GM18519 (cell line): ENCODE measurements at regions not wholly inside any gene's neighbourhood (a gene's known extent, or its start where the extent isn't known, plus 50 kb on each side); places are given as distances from the start of the nearest gene placed in this dataset.
"Not testable (repeated sequence)": the region's sequence is repeated elsewhere in the genome, so short reads cannot be mapped to it uniquely, and the experiment has no call there.

Experiments
- ATAC-seq: cut with Tn5 transposase; IDR thresholded peaks from one replicate; pipeline ENCODE4 v1.9.1; 2021; ENCODE audit warnings: mild to moderate bottlenecking, moderate library complexity; ENCODE audit not compliant: unreplicated experiment, low FRiP score

GRCh38 chr6:126945812-126946360 lies 172.6 kb upstream of the RSPO3 start:
- ATAC-seq, result no peak

- ATAC-seq, result no peak
Measured at GRCh38 chr6:126947070-126947469, 171.4 kb upstream of the RSPO3 start.

GRCh38 chr6:126949786-126950185 lies 168.7 kb upstream of the RSPO3 start:
- ATAC-seq, result no peak

DNA sequence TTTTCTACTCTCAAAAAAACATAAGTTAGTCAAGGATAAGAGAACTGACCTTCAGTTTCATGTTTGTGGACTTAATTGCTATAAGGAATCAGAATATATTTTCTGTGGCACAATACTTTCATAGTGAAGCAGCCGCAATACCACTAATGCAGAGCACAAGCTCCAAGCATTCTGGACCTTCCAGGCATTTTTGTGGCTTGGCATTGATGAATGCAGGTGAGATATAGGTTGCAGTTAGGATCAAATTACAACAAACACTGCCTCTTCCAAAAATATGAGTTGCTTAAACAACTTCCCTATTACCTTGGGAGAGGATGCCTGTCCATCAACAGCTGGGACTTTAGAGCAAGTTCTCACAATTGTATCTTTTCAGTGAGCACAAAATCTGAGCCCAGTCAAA lies 162.8 kb upstream of the RSPO3 start:
- ATAC-seq, result no peak

- ATAC-seq, result no peak
Measured at GRCh38 chr6:126957721-126958120, 160.8 kb upstream of the RSPO3 start.

GRCh38 chr6:126959765-126960164 lies 158.7 kb upstream of the RSPO3 start:
- no peak for ATAC-seq

DNA sequence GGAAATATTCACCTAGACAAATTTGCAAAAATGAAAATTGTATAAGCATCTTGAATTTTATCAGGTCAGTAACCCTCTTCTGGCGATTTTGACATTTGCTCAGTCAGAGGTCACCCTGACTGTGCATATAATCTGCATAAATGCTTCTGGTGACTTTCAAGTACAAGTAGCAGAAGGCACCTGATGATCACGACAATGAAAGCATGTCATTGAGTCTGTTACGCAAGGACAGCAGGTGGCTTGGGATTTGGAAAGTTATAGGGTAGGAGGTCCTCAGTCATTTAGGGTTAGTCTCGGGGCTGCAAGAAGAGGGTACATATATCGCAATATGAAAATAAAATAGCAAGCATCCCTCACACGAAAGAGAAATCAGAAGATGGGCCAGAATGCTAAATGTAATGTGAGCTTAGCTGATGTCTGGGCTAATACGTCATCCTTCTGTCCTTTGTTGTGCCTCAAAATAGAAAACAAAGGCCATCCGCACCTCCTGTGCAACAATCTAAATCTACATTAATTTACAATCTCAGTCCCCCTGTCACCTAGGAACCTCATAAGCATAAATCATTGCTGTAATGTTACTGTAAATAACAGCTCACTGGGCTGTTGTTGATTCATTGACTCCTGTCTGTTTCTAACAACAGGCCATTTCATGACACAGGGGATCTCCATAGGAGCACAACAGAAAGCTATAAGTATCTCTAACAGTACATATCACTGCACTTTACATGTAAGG lies 155.2 kb upstream of the RSPO3 start:
- no peak for ATAC-seq

- no peak for ATAC-seq
Measured at GRCh38 chr6:126967296-126968005, 151.0 kb upstream of the RSPO3 start.

- no peak for ATAC-seq
Measured at GRCh38 chr6:126976253-126976797, 142.1 kb upstream of the RSPO3 start.

DNA sequence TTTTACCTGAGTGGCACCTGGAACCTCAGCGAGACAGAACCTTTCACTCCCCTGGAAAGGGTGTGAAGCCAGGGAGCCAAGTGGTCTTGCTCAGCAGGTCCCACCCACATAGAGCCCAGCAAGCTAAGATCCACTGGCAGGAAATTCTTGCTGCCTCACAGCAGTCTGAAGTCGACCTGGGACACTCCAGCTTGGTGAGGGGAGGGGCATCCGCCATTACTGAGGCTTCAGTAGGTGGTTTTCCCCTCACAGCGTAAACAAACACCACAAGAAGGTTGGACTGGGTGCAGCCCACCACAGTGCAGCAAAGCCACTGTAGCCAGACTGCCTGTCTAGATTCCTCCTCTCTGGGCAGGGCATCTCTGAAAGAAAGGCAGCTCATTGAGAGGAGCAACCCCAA lies 134.7 kb upstream of the RSPO3 start:
- no peak for ATAC-seq

GRCh38 chr6:126988125-126988524 lies 130.3 kb upstream of the RSPO3 start:
- not testable (repeated sequence) for ATAC-seq

- no peak for ATAC-seq
Measured at GRCh38 chr6:127000631-127001030, 117.8 kb upstream of the RSPO3 start.

DNA sequence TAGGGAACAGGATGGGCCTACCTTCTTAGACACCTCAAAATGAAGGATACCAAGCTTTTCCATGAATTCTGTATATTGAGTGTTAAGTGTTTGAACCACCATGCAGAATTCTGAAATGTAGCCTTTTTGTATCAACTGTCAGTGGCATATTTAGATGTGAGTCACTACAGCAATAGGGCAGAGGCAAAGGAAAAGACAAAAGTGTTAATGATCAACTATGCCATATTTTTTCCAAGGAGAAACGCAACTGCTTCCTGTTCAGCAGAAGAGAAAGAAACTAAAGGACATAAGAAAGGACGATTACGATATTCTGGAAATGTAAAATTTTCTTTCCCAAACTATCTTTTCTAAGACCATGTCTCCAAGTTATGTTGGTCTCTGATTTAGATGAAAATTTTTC lies 104.6 kb upstream of the RSPO3 start:
- no peak for ATAC-seq

- ATAC-seq, result no peak
Measured at GRCh38 chr6:127015858-127016257, 102.6 kb upstream of the RSPO3 start.

DNA sequence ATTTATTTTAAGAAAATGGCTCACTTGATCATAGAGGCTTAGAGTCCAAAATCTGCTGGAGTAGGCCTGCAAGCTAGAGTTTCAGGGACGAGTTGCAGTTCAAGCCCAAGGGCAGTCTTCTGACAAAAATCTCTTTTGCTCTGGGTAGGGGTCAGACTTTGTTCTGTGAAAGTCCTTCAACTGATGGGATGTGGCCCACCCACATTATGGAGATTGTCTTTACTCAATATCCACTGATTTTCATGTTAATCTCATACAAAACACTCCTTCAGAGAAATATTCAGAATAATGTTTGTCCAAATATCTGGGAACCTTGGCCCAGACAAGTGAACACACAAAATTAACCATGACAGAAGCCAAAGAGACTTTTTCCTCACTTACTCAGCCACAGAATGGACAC lies 98.6 kb upstream of the RSPO3 start:
- ATAC-seq, result no peak

- no peak for ATAC-seq
Measured at GRCh38 chr6:127022302-127022701, 96.2 kb upstream of the RSPO3 start.

- no peak for ATAC-seq
Measured at GRCh38 chr6:127023001-127023778, 95.3 kb upstream of the RSPO3 start.

- ATAC-seq, result no peak
Measured at GRCh38 chr6:127026247-127026646, 92.2 kb upstream of the RSPO3 start.

GRCh38 chr6:127030111-127030510 lies 88.4 kb upstream of the RSPO3 start:
- ATAC-seq, result no peak

GRCh38 chr6:127030836-127031235 lies 87.6 kb upstream of the RSPO3 start:
- no peak for ATAC-seq

- no peak for ATAC-seq
Measured at GRCh38 chr6:127031511-127031910, 87.0 kb upstream of the RSPO3 start.
